ENCODE measurements at regions not wholly inside any gene's neighbourhood (a gene's known extent, or its start where the extent isn't known, plus 50 kb on each side); places are given as distances from the start of the nearest gene placed in this dataset.

- Histone ChIP-seq H3K4me3 (replicated peaks in 1 of 2; ENCODE audit: low read depth in 1 of 2, low read length in 2 of 2) (no peak overlapping the region), H2AFZ (ENCODE audit: low read depth, low read length, poor library complexity, severe bottlenecking) (no peak overlapping the region), H3K4me2 (ENCODE audit: low read length) (no peak overlapping the region), H3K79me2 (ENCODE audit: insufficient read depth, low read length) (no peaks in the 10 kb centered on the region), H3K27me3 (ENCODE audit: insufficient read depth, low read length) (no peaks in the 10 kb centered on the region), H3K9me3 (ENCODE audit: control insufficient read depth in 1 of 2, insufficient read depth in 1 of 2, low read depth in 1 of 2, low read length in 2 of 2) (0 out of 4 replicates have a peak, but pooled peaks cover 0 to 5% of the 10 kb centered on the region in 2 experiments), H4K20me1 (ENCODE audit: insufficient read depth) (no peaks in the 10 kb centered on the region), H3K4me1 (ENCODE audit: control insufficient read depth in 1 of 2, insufficient read depth in 2 of 2, low read length in 2 of 2) (no peaks in the 10 kb centered on the region), H3K27ac (ENCODE audit: low read depth, low read length) (no peak overlapping the region), H3K36me3 (ENCODE audit: control insufficient read depth in 1 of 2, insufficient read depth in 2 of 2, low read length in 2 of 2) (no peaks in the 10 kb centered on the region), H3K9me2 (ENCODE audit: insufficient read depth) (no peaks in the 10 kb centered on the region), H3K9ac (ENCODE audit: low read length) (no peak overlapping the region)
- ChIA-PET POLR2A (no interaction called here), CTCF (interaction anchor here (2.0 kb wide), 1 partner anchor 10 kb away, joined by 6 read pairs; no protein-coding TSS in a partner anchor), RAD21 (ENCODE audit: low non-redundant PET in 1 of 2, low total read pairs in 2 of 2, uncharacterized antibody in 2 of 2, unreplicated experiment in 2 of 2) (no interaction called here)
- BruUV-seq (replicated peaks): no TSS peak
- intact Hi-C loops (cut with micrococcal nuclease): no loop called here
- DNase-seq (ENCODE audit: low read depth, low spot score) (no peak), ATAC-seq (no peak)
- TF ChIP-seq ELF1 (IDR thresholded peaks at IDR 0.05; ENCODE audit: borderline replicate concordance, low read depth) (no peak), EGR1 (IDR thresholded peaks at IDR 0.05; ENCODE audit: low read depth) (no peak), ZFX (IDR thresholded peaks at IDR 0.05) (no peak), EZH2 (IDR thresholded peaks at IDR 0.05) (no peak), RAD21 (IDR thresholded peaks at IDR 0.05; ENCODE audit: low read depth) (no peak)
Observed at GRCh38 chr14:46480817-46481216, 170.8 kb downstream of the RPL10L start.

GRCh38 chr14:46472261-46472660 lies 179.3 kb downstream of the RPL10L start:
- no peak for ATAC-seq
- CTCF ChIA-PET: no interaction called here

More at GRCh38 chr14:46472261-46472660, 179.3 kb downstream of the RPL10L start:
- ChIA-PET POLR2A (no interaction called here), RAD21 (ENCODE audit: low non-redundant PET in 1 of 2, low total read pairs in 2 of 2, uncharacterized antibody in 2 of 2, unreplicated experiment in 2 of 2) (no interaction called here)
- no TSS peak for BruUV-seq (replicated peaks)
- TF ChIP-seq ZNF274 (IDR thresholded peaks at IDR 0.05; ENCODE audit: low read depth, low read length) (no peak), RAD21 (IDR thresholded peaks at IDR 0.05; ENCODE audit: low read depth) (no peak), FOSL1 (IDR thresholded peaks at IDR 0.05; ENCODE audit: low read depth) (no peak), YY1 (IDR thresholded peaks at IDR 0.05; ENCODE audit: extremely low read depth, insufficient replicate concordance, low read depth, low read length) (no peak), CTCF (IDR thresholded peaks at IDR 0.05 in 2 of 3, conservative IDR thresholded peaks at IDR 0.05 in 1 of 3; ENCODE audit: borderline replicate concordance in 1 of 3, insufficient read depth in 1 of 3, low read depth in 2 of 3, low read length in 2 of 3) (no peak), ZFX (IDR thresholded peaks at IDR 0.05) (no peak), CBX3 (IDR thresholded peaks at IDR 0.05; ENCODE audit: low read depth) (no peak), SRF (IDR thresholded peaks at IDR 0.05; ENCODE audit: low read depth) (no peak), ATF3 (IDR thresholded peaks at IDR 0.05) (no peak), POLR2A (IDR thresholded peaks at IDR 0.05; ENCODE audit: borderline replicate concordance, extremely low read depth, insufficient read depth, insufficient read length) (no peak), EZH2 (IDR thresholded peaks at IDR 0.05) (no peak)
- H3K79me2 ChIP-seq (ENCODE audit: insufficient read depth, low read length): no peaks in the 10 kb centered on the region
- H3K4me3 ChIP-seq (replicated peaks in 1 of 2; ENCODE audit: low read depth in 1 of 2, low read length in 2 of 2): no peak overlapping the region
- H3K9me3 ChIP-seq (ENCODE audit: control insufficient read depth in 1 of 2, insufficient read depth in 1 of 2, low read depth in 1 of 2, low read length in 2 of 2): peaks cover 0 to 4% of the 10 kb centered on the region in 2 experiments; a peak in 1 of 4 replicates
- H3K27me3 ChIP-seq (ENCODE audit: insufficient read depth, low read length): no peaks in the 10 kb centered on the region
- no peaks in the 10 kb centered on the region for H3K9me2 ChIP-seq (ENCODE audit: insufficient read depth)
- no peak overlapping the region for H3K4me2 ChIP-seq (ENCODE audit: low read length)
- H3K4me1 ChIP-seq (ENCODE audit: control insufficient read depth in 1 of 2, insufficient read depth in 2 of 2, low read length in 2 of 2): no peaks in the 10 kb centered on the region
- H3K27ac ChIP-seq (ENCODE audit: low read depth, low read length): no peak overlapping the region
- intact Hi-C loops (cut with micrococcal nuclease): no loop called here
- no peak overlapping the region for H3K9ac ChIP-seq (ENCODE audit: low read length)
- H3K36me3 ChIP-seq (ENCODE audit: control insufficient read depth in 1 of 2, insufficient read depth in 2 of 2, low read length in 2 of 2): no peaks in the 10 kb centered on the region
- no peak for DNase-seq (ENCODE audit: low read depth, low spot score)
- H2AFZ ChIP-seq (ENCODE audit: low read depth, low read length, poor library complexity, severe bottlenecking): no peak overlapping the region
- H4K20me1 ChIP-seq (ENCODE audit: insufficient read depth): no peaks in the 10 kb centered on the region

All from HCT116 (cell line).